ENCODE measurements at regions not wholly inside any gene's neighbourhood (a gene's known extent, or its start where the extent isn't known, plus 50 kb on each side); places are given as distances from the start of the nearest gene placed in this dataset.

DNA sequence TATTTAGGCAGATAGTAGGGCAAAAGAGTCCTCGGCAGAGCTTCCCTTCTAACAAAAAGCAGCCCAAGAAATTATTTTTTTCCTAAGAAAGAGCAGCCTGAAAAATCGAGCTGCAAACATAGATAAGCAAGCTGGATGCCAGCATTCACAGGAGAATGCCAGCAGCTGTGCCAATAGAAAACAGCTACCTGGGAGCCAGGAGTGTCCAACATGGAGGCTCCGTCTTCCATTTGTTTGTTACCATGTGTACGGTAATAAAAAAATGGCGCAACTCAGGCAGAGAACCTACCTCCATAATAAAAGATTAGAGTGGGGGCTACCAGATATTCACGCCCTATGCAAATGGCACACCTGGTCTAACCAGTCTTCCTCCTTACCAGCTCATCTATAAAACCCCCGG is 77.6 kb upstream of the IPO5 start:
- TF ChIP-seq, protein P1, sequence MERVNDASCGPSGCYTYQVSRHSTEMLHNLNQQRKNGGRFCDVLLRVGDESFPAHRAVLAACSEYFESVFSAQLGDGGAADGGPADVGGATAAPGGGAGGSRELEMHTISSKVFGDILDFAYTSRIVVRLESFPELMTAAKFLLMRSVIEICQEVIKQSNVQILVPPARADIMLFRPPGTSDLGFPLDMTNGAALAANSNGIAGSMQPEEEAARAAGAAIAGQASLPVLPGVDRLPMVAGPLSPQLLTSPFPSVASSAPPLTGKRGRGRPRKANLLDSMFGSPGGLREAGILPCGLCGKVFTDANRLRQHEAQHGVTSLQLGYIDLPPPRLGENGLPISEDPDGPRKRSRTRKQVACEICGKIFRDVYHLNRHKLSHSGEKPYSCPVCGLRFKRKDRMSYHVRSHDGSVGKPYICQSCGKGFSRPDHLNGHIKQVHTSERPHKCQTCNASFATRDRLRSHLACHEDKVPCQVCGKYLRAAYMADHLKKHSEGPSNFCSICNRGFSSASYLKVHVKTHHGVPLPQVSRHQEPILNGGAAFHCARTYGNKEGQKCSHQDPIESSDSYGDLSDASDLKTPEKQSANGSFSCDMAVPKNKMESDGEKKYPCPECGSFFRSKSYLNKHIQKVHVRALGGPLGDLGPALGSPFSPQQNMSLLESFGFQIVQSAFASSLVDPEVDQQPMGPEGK (CRISPR knock-in tag; IDR thresholded peaks at IDR 0.05; ENCODE audit: borderline replicate concordance) = no peak
- TF ChIP-seq ZFP3 (CRISPR knock-in tag; IDR thresholded peaks at IDR 0.05) (no peak), CSRNP3 (CRISPR knock-in tag; IDR thresholded peaks at IDR 0.05) (no peak), ZNF70 (CRISPR knock-in tag; IDR thresholded peaks at IDR 0.05) (no peak), ZFP30 (CRISPR knock-in tag; IDR thresholded peaks at IDR 0.05) (no peak), RARB (CRISPR knock-in tag; IDR thresholded peaks at IDR 0.05) (no peak), ARNTL (CRISPR knock-in tag; IDR thresholded peaks at IDR 0.05; ENCODE audit: borderline replicate concordance, low read depth) (no peak)

Measured in SK-N-SH treated with all-trans-retinoic acid at 6 μM for 48 hours (cell line).